Testis (tissue), 2 donors: ENCODE measurements at regions not wholly inside any gene's neighbourhood (a gene's known extent, or its start where the extent isn't known, plus 50 kb on each side); places are given as distances from the start of the nearest gene placed in this dataset.

Experiments used
- DNase-seq: peaks from one replicate; pipeline ENCODE4 v3.0.0-alpha.2; 2019
- H3K27ac ChIP-seq, 2 donors: fragments of 200-600 bp; sonication (generic); one replicate each; pipeline ENCODE4 v1.5.1; 2019
- H3K27me3 ChIP-seq: fragments of 200-600 bp; sonication (generic); one replicate; pipeline ENCODE4 v1.5.1; 2019
- H3K36me3 ChIP-seq: fragments of 200-600 bp; sonication (generic); one replicate; pipeline ENCODE4 v1.5.1; 2017; ENCODE audit warnings: low read depth; ENCODE audit errors: missing control alignments
- H3K4me1 ChIP-seq: fragments of 200-600 bp; sonication (generic); one replicate; pipeline ENCODE4 v1.5.1; 2019
- H3K4me3 ChIP-seq, 2 donors: fragments of 200-600 bp; sonication (generic); one replicate each; pipeline ENCODE4 v1.5.1; 2017 to 2019
- H3K9me3 ChIP-seq: fragments of 200-600 bp; sonication (generic); one replicate; pipeline ENCODE4 v1.5.1; 2017
- CTCF ChIP-seq, 3 experiments: fragments of 450-650 bp in 2 of 3; fragments of 200-600 bp in 1 of 3; sonication (generic) in 1 of 3; IDR thresholded peaks; one replicate each; pipeline ENCODE4 v1.5.1; 2016 to 2019; ENCODE audit warnings: antibody characterized with exemption in 3 of 3, mild to moderate bottlenecking in 2 of 3, moderate library complexity in 1 of 3
- POLR2A ChIP-seq: fragments of 450-650 bp; IDR thresholded peaks from one replicate; pipeline ENCODE4 v1.6.1; 2017; ENCODE audit warnings: antibody characterized with exemption, mild to moderate bottlenecking, moderate library complexity
- WGBS, 2 donors: methylation state at CpG; one replicate each; pipeline ENCODE4 v1.1.5; 2018; 5-methylcytosine and 5-hydroxymethylcytosine counted together
- intact Hi-C: fragments of 100-400 bp; cut with DNase I; formaldehyde crosslinking; loops from one replicate; pipeline ENCODE4 v1.15.1; 2023; ENCODE audit warnings: low total_unique reads

- WGBS, 2 donors, result 97 to 99% methylated on average over 4 of the region's 4 CpGs
- Histone ChIP-seq H3K4me3 (no peak overlapping the region), H3K36me3 (no peaks in the 10 kb centered on the region), H3K9me3 (no peaks in the 10 kb centered on the region), H3K4me1 (no peaks in the 10 kb centered on the region), H3K27ac (no peak overlapping the region), H3K27me3 (no peaks in the 10 kb centered on the region)
- DNase-seq, result no peak
- TF ChIP-seq POLR2A, result no peak
- TF ChIP-seq CTCF (IDR thresholded peaks at IDR 0.05), result no peak
- intact Hi-C loops, result no loop called here
These were observed 1268.9 kb upstream of the TMEM132C start for GRCh38 chr12:126998031-126998430.

- 51 to 58% methylated on average over 10 of the region's 10 CpGs for WGBS, 2 donors
- no peak overlapping the region for H3K4me3 ChIP-seq
- H3K9me3 ChIP-seq, result no peaks in the 10 kb centered on the region
- intact Hi-C loops, result no loop called here
- no peaks in the 10 kb centered on the region for H3K36me3 ChIP-seq
- DNase-seq, result no peak
- no peak overlapping the region for H3K27ac ChIP-seq
- no peaks in the 10 kb centered on the region for H3K4me1 ChIP-seq
- no peaks in the 10 kb centered on the region for H3K27me3 ChIP-seq
- TF ChIP-seq POLR2A, result no peak
- TF ChIP-seq CTCF (IDR thresholded peaks at IDR 0.05), result no peak
These were observed 1268.2 kb upstream of the TMEM132C start for GRCh38 chr12:126998747-126999285.

GRCh38 chr12:126999352-126999751 lies 1267.6 kb upstream of the TMEM132C start:
- no peaks in the 10 kb centered on the region for H3K27me3 ChIP-seq
- no peak overlapping the region for H3K27ac ChIP-seq
- no peaks in the 10 kb centered on the region for H3K36me3 ChIP-seq
- 91% methylated on average over 5 of the region's 5 CpGs for WGBS, 2 donors
- DNase-seq, result no peak
- H3K9me3 ChIP-seq, result no peaks in the 10 kb centered on the region
- H3K4me1 ChIP-seq, result no peaks in the 10 kb centered on the region
- no peak overlapping the region for H3K4me3 ChIP-seq
- no peak for TF ChIP-seq CTCF (IDR thresholded peaks at IDR 0.05)
- no peak for TF ChIP-seq POLR2A
- intact Hi-C loops, result no loop called here

GRCh38 chr12:127005406-127005805 lies 1261.6 kb upstream of the TMEM132C start:
- H3K4me3 ChIP-seq, result no peak overlapping the region
- no peaks in the 10 kb centered on the region for H3K36me3 ChIP-seq
- no peaks in the 10 kb centered on the region for H3K27me3 ChIP-seq
- no peaks in the 10 kb centered on the region for H3K9me3 ChIP-seq
- intact Hi-C loops, result no loop called here
- no peak for TF ChIP-seq CTCF (IDR thresholded peaks at IDR 0.05)
- no peak for TF ChIP-seq POLR2A
- no peak overlapping the region for H3K27ac ChIP-seq
- no peaks in the 10 kb centered on the region for H3K4me1 ChIP-seq
- DNase-seq, result no peak
- 93 to 95% methylated on average over 3 of the region's 3 CpGs for WGBS, 2 donors

- intact Hi-C loops, result no loop called here
- Histone ChIP-seq H3K4me3 (no peak overlapping the region), H3K27me3 (no peaks in the 10 kb centered on the region), H3K36me3 (no peaks in the 10 kb centered on the region), H3K27ac (no peak overlapping the region), H3K4me1 (no peaks in the 10 kb centered on the region), H3K9me3 (no peaks in the 10 kb centered on the region)
- WGBS, 2 donors, result 88 to 89% methylated on average over 9 of the region's 9 CpGs
- no peak for DNase-seq
- TF ChIP-seq CTCF (IDR thresholded peaks at IDR 0.05), result no peak
- no peak for TF ChIP-seq POLR2A
These were observed 1260.0 kb upstream of the TMEM132C start for GRCh38 chr12:127006972-127007371.
